ENCODE measurements at regions not wholly inside any gene's neighbourhood (a gene's known extent, or its start where the extent isn't known, plus 50 kb on each side); places are given as distances from the start of the nearest gene placed in this dataset.

- H3K27me3 ChIP-seq (ENCODE audit: control insufficient read depth, insufficient read depth, low read length) = no peaks in the 10 kb centered on the region
- no peak overlapping the region for H3K9ac ChIP-seq (ENCODE audit: low read length)
- H3K36me3 ChIP-seq (ENCODE audit: control insufficient read depth, low read depth, low read length) = no peaks in the 10 kb centered on the region
- no peaks in the 10 kb centered on the region for H3K4me1 ChIP-seq (ENCODE audit: control insufficient read depth, low read depth, low read length)
- no peak overlapping the region for H3K4me3 ChIP-seq (ENCODE audit: low read length)
- no peaks in the 10 kb centered on the region for H3K9me3 ChIP-seq (ENCODE audit: control insufficient read depth, low read depth, low read length)
- H3K27ac ChIP-seq (ENCODE audit: low read length) = no peak overlapping the region
These were observed 381.8 kb upstream of the ADAMTSL1 start for GRCh38 chr9:18092138-18092537.

- H3K9ac ChIP-seq (ENCODE audit: low read length) = no peak overlapping the region
- H3K27ac ChIP-seq (ENCODE audit: low read length) = no peak overlapping the region
These were observed 367.9 kb upstream of the ADAMTSL1 start for GRCh38 chr9:18106006-18106560.

GRCh38 chr9:18109675-18110074 lies 364.3 kb upstream of the ADAMTSL1 start:
- Histone ChIP-seq H3K36me3 (ENCODE audit: control insufficient read depth, low read depth, low read length) (no peaks in the 10 kb centered on the region), H3K9ac (ENCODE audit: low read length) (no peak overlapping the region), H3K27me3 (ENCODE audit: control insufficient read depth, insufficient read depth, low read length) (no peaks in the 10 kb centered on the region), H3K4me3 (ENCODE audit: low read length) (no peak overlapping the region), H3K9me3 (ENCODE audit: control insufficient read depth, low read depth, low read length) (no peaks in the 10 kb centered on the region), H3K27ac (ENCODE audit: low read length) (no peak overlapping the region), H3K4me1 (ENCODE audit: control insufficient read depth, low read depth, low read length) (peaks cover 24% of the 10 kb centered on the region)

More at GRCh38 chr9:18106006-18106560, 367.9 kb upstream of the ADAMTSL1 start:
- Histone ChIP-seq H3K36me3 (ENCODE audit: control insufficient read depth, low read depth, low read length) (no peaks in the 10 kb centered on the region), H3K9me3 (ENCODE audit: control insufficient read depth, low read depth, low read length) (no peaks in the 10 kb centered on the region), H3K4me1 (ENCODE audit: control insufficient read depth, low read depth, low read length) (peaks cover 24% of the 10 kb centered on the region), H3K4me3 (ENCODE audit: low read length) (no peak overlapping the region), H3K27me3 (ENCODE audit: control insufficient read depth, insufficient read depth, low read length) (no peaks in the 10 kb centered on the region)

- H3K9me3 ChIP-seq (ENCODE audit: control insufficient read depth, low read depth, low read length) = no peaks in the 10 kb centered on the region
- peaks cover 18% of the 10 kb centered on the region for H3K4me1 ChIP-seq (ENCODE audit: control insufficient read depth, low read depth, low read length)
- H3K4me3 ChIP-seq (ENCODE audit: low read length) = no peak overlapping the region
- no peaks in the 10 kb centered on the region for H3K27me3 ChIP-seq (ENCODE audit: control insufficient read depth, insufficient read depth, low read length)
- H3K27ac ChIP-seq (ENCODE audit: low read length) = no peak overlapping the region
- no peak overlapping the region for H3K9ac ChIP-seq (ENCODE audit: low read length)
- H3K36me3 ChIP-seq (ENCODE audit: control insufficient read depth, low read depth, low read length) = no peaks in the 10 kb centered on the region
These were observed 362.8 kb upstream of the ADAMTSL1 start for GRCh38 chr9:18111146-18111545.

GRCh38 chr9:18114559-18115475 lies 359.1 kb upstream of the ADAMTSL1 start:
- Histone ChIP-seq H3K9ac (ENCODE audit: low read length) (no peak overlapping the region), H3K4me3 (ENCODE audit: low read length) (no peak overlapping the region), H3K4me1 (ENCODE audit: control insufficient read depth, low read depth, low read length) (no peaks in the 10 kb centered on the region), H3K27ac (ENCODE audit: low read length) (no peak overlapping the region), H3K27me3 (ENCODE audit: control insufficient read depth, insufficient read depth, low read length) (no peaks in the 10 kb centered on the region), H3K36me3 (ENCODE audit: control insufficient read depth, low read depth, low read length) (no peaks in the 10 kb centered on the region), H3K9me3 (ENCODE audit: control insufficient read depth, low read depth, low read length) (no peaks in the 10 kb centered on the region)

GRCh38 chr9:18118268-18118667 lies 355.7 kb upstream of the ADAMTSL1 start:
- Histone ChIP-seq H3K36me3 (ENCODE audit: control insufficient read depth, low read depth, low read length) (no peaks in the 10 kb centered on the region), H3K27ac (ENCODE audit: low read length) (no peak overlapping the region), H3K9me3 (ENCODE audit: control insufficient read depth, low read depth, low read length) (no peaks in the 10 kb centered on the region), H3K9ac (ENCODE audit: low read length) (no peak overlapping the region), H3K4me1 (ENCODE audit: control insufficient read depth, low read depth, low read length) (no peaks in the 10 kb centered on the region), H3K27me3 (ENCODE audit: control insufficient read depth, insufficient read depth, low read length) (no peaks in the 10 kb centered on the region), H3K4me3 (ENCODE audit: low read length) (no peak overlapping the region)

GRCh38 chr9:18122171-18122570 lies 351.8 kb upstream of the ADAMTSL1 start:
- Histone ChIP-seq H3K4me1 (ENCODE audit: control insufficient read depth, low read depth, low read length) (no peaks in the 10 kb centered on the region), H3K36me3 (ENCODE audit: control insufficient read depth, low read depth, low read length) (no peaks in the 10 kb centered on the region), H3K27ac (ENCODE audit: low read length) (no peak overlapping the region), H3K9ac (ENCODE audit: low read length) (no peak overlapping the region), H3K4me3 (ENCODE audit: low read length) (no peak overlapping the region), H3K9me3 (ENCODE audit: control insufficient read depth, low read depth, low read length) (no peaks in the 10 kb centered on the region), H3K27me3 (ENCODE audit: control insufficient read depth, insufficient read depth, low read length) (no peaks in the 10 kb centered on the region)

- peaks cover 8% of the 10 kb centered on the region for H3K4me1 ChIP-seq (ENCODE audit: control insufficient read depth, low read depth, low read length)
- no peak overlapping the region for H3K9ac ChIP-seq (ENCODE audit: low read length)
- no peaks in the 10 kb centered on the region for H3K36me3 ChIP-seq (ENCODE audit: control insufficient read depth, low read depth, low read length)
- no peak overlapping the region for H3K4me3 ChIP-seq (ENCODE audit: low read length)
- no peaks in the 10 kb centered on the region for H3K27me3 ChIP-seq (ENCODE audit: control insufficient read depth, insufficient read depth, low read length)
- no peak overlapping the region for H3K27ac ChIP-seq (ENCODE audit: low read length)
- H3K9me3 ChIP-seq (ENCODE audit: control insufficient read depth, low read depth, low read length) = no peaks in the 10 kb centered on the region
These were observed 349.2 kb upstream of the ADAMTSL1 start for GRCh38 chr9:18124760-18125159.

- no peaks in the 10 kb centered on the region for H3K36me3 ChIP-seq (ENCODE audit: control insufficient read depth, low read depth, low read length)
- H3K27me3 ChIP-seq (ENCODE audit: control insufficient read depth, insufficient read depth, low read length) = no peaks in the 10 kb centered on the region
These were observed 347.0 kb upstream of the ADAMTSL1 start for GRCh38 chr9:18126831-18127498.

GRCh38 chr9:18127499-18127875 lies 346.5 kb upstream of the ADAMTSL1 start:
- no peaks in the 10 kb centered on the region for H3K9me3 ChIP-seq (ENCODE audit: control insufficient read depth, low read depth, low read length)
- H3K36me3 ChIP-seq (ENCODE audit: control insufficient read depth, low read depth, low read length) = no peaks in the 10 kb centered on the region
- no peak overlapping the region for H3K27ac ChIP-seq (ENCODE audit: low read length)
- no peaks in the 10 kb centered on the region for H3K27me3 ChIP-seq (ENCODE audit: control insufficient read depth, insufficient read depth, low read length)
- no peak overlapping the region for H3K9ac ChIP-seq (ENCODE audit: low read length)
- H3K4me3 ChIP-seq (ENCODE audit: low read length) = no peak overlapping the region
- H3K4me1 ChIP-seq (ENCODE audit: control insufficient read depth, low read depth, low read length) = peaks cover 12% of the 10 kb centered on the region

More at GRCh38 chr9:18126831-18127498, 347.0 kb upstream of the ADAMTSL1 start:
- no peak overlapping the region for H3K27ac ChIP-seq (ENCODE audit: low read length)
- no peak overlapping the region for H3K4me3 ChIP-seq (ENCODE audit: low read length)
- peaks cover 12% of the 10 kb centered on the region for H3K4me1 ChIP-seq (ENCODE audit: control insufficient read depth, low read depth, low read length)
- no peaks in the 10 kb centered on the region for H3K9me3 ChIP-seq (ENCODE audit: control insufficient read depth, low read depth, low read length)
- no peak overlapping the region for H3K9ac ChIP-seq (ENCODE audit: low read length)

- Histone ChIP-seq H3K4me3 (ENCODE audit: low read length) (no peak overlapping the region), H3K9me3 (ENCODE audit: control insufficient read depth, low read depth, low read length) (no peaks in the 10 kb centered on the region), H3K27me3 (ENCODE audit: control insufficient read depth, insufficient read depth, low read length) (no peaks in the 10 kb centered on the region), H3K4me1 (ENCODE audit: control insufficient read depth, low read depth, low read length) (peaks cover 12% of the 10 kb centered on the region), H3K27ac (ENCODE audit: low read length) (no peak overlapping the region), H3K9ac (ENCODE audit: low read length) (no peak overlapping the region), H3K36me3 (ENCODE audit: control insufficient read depth, low read depth, low read length) (no peaks in the 10 kb centered on the region)
These were observed 344.1 kb upstream of the ADAMTSL1 start for GRCh38 chr9:18129809-18130334.
